HepG2 (cell line): ENCODE measurements at regions not wholly inside any gene's neighbourhood (a gene's known extent, or its start where the extent isn't known, plus 50 kb on each side); places are given as distances from the start of the nearest gene placed in this dataset.

Source experiments
- ATAC-seq: fragments of 200-7000 bp; cut with Tn5 transposase; 3 replicates; pipeline ENCODE4 v1.9.1; 2020; ENCODE audit warnings: mild to moderate bottlenecking, moderate library complexity
- BruUV-seq: library from RNA; stranded (reverse); fragments of 400-500 nt; replicated peaks from 2 replicates; lab custom pipeline; 2021; lab: Mats Ljungman, UMichigan
- CTCF ChIA-PET: fragments of 300-600 bp; formaldehyde crosslinking; extraction: SDS; loops from one replicate; lab custom pipeline; 2021; ENCODE audit warnings: low total read pairs, inconsistent platforms, low intra/inter-chr PET ratio; lab: Yijun Ruan, JAX
- POLR2A ChIA-PET: fragments of 350-600 bp; sonication (Branson Sonifier 250); formaldehyde crosslinking; loops from one replicate; lab custom pipeline; 2020; ENCODE audit warnings: antibody characterized with exemption, inconsistent platforms; lab: Yijun Ruan, JAX
- DNase-seq: peaks from one replicate; pipeline ENCODE4 v3.0.0-alpha.2; 2015; ENCODE audit warnings: low spot score
- FAIRE-seq: peaks from 3 replicates; lab custom pipeline; 2011; peaks lifted over from hg19 to GRCh38; lab: Jason Lieb, UNC
- H2AFZ ChIP-seq: one replicate; pipeline ENCODE4 v1.6.1; 2011; ENCODE audit warnings: low read length, inconsistent platforms
- H3K27ac ChIP-seq: fragments of 300-600 bp; 3 replicates; pipeline ENCODE4 v1.8.0; 2011; ENCODE audit warnings: mixed run types, mild to moderate bottlenecking, mixed read lengths, low read length, inconsistent platforms; ENCODE audit not compliant: insufficient read depth; ENCODE audit errors: extremely low read length
- H3K27me3 ChIP-seq, 2 experiments: fragments of 200-600 bp in 1 of 2; 2 replicates in 1 of 2; 3 replicates in 1 of 2; pipeline versions ENCODE4 v1.6.0 to v1.8.0; 2011; ENCODE audit warnings: low read length in 2 of 2, mild to moderate bottlenecking in 2 of 2, moderate library complexity in 2 of 2, inconsistent platforms in 1 of 2; ENCODE audit not compliant: insufficient read depth in 2 of 2, control insufficient read depth in 1 of 2
- H3K36me3 ChIP-seq, 2 experiments: fragments of 200-600 bp in 1 of 2; replicated peaks in 1 of 2; 2 replicates in 1 of 2; 3 replicates in 1 of 2; pipeline versions ENCODE4 v1.5.1 to v1.8.0; 2011; ENCODE audit warnings: low read length in 2 of 2, inconsistent platforms in 1 of 2; ENCODE audit not compliant: insufficient read depth in 2 of 2, control insufficient read depth in 1 of 2
- H3K4me1 ChIP-seq: 2 replicates; pipeline ENCODE4 v1.5.1; 2012; ENCODE audit warnings: low read length, inconsistent platforms; ENCODE audit not compliant: insufficient read depth
- H3K4me2 ChIP-seq: 2 replicates; pipeline ENCODE4 v1.6.0; 2011; ENCODE audit warnings: low read depth, low read length, inconsistent platforms
- H3K4me3 ChIP-seq, 3 experiments: fragments of 200-600 bp in 1 of 3; sonication (generic), shearing (Covaris generic) in 1 of 3; replicated peaks in 1 of 3; 2 replicates each; pipeline ENCODE4 v1.5.1; 2011 to 2016; ENCODE audit warnings: low read length in 3 of 3, inconsistent platforms in 2 of 3, low read depth in 2 of 3, mild to moderate bottlenecking in 2 of 3, control low read depth in 1 of 3, mixed read lengths in 1 of 3; ENCODE audit not compliant: insufficient read depth in 1 of 3
- H3K79me2 ChIP-seq: one replicate; pipeline ENCODE4 v1.6.1; 2011; ENCODE audit warnings: low read length, inconsistent platforms; ENCODE audit not compliant: insufficient read depth
- H3K9ac ChIP-seq: 2 replicates; pipeline ENCODE4 v1.6.0; 2011; ENCODE audit warnings: mild to moderate bottlenecking, low read depth, low read length, inconsistent platforms; ENCODE audit not compliant: insufficient read depth
- H3K9me3 ChIP-seq: 2 replicates; pipeline ENCODE4 v1.5.1; 2012; ENCODE audit warnings: mild to moderate bottlenecking, low read length
- H4K20me1 ChIP-seq: 2 replicates; pipeline ENCODE4 v1.6.0; 2011; ENCODE audit warnings: inconsistent platforms, mild to moderate bottlenecking, low read length, moderate library complexity; ENCODE audit not compliant: insufficient read depth
- FOXO1 ChIP-seq: sonication (generic); formaldehyde crosslinking; IDR thresholded peaks from 2 replicates; pipeline ENCODE4 v1.4.0; 2020; ENCODE audit warnings: missing genetic modification reagents
- KDM2A ChIP-seq: sonication (generic); formaldehyde crosslinking; IDR thresholded peaks from 2 replicates; pipeline ENCODE4 v1.4.0; 2020; ENCODE audit warnings: low read depth, missing genetic modification reagents, borderline replicate concordance
- TARDBP ChIP-seq: sonication (generic); formaldehyde crosslinking; IDR thresholded peaks from 2 replicates; pipeline ENCODE4 v1.8.0; 2022; ENCODE audit warnings: mild to moderate bottlenecking, missing genetic modification reagents
- TMF1 ChIP-seq: sonication (generic); formaldehyde crosslinking; IDR thresholded peaks from 2 replicates; pipeline ENCODE4 v1.8.1; 2022; ENCODE audit warnings: low read depth, missing genetic modification reagents
- WGBS: methylation state at CpG from one replicate; pipeline ENCODE4 v1.1.6; 2017; ENCODE audit warnings: low lambda C conversion rate; 5-methylcytosine and 5-hydroxymethylcytosine counted together
- in situ Hi-C: cut with HindIII; loops from 2 replicates; pipeline ENCODE4 v1.10.0; 2017; ENCODE audit warnings: low pct_unique_long_range_greater_than_20kb; ENCODE audit not compliant: extremely low pct_ligation_motif_present
- intact Hi-C: fragments of 100-400 bp; cut with micrococcal nuclease; formaldehyde crosslinking; loops from one replicate; pipeline ENCODE4 v1.10.0; 2022; ENCODE audit not compliant: unreplicated experiment
- TF ChIP-seq, protein P1 (sequence below): sonication (generic); formaldehyde crosslinking; IDR thresholded peaks from 2 replicates; pipeline ENCODE4 v1.5.1; 2020; ENCODE audit warnings: missing genetic modification reagents, mild to moderate bottlenecking, borderline replicate concordance
- TF ChIP-seq, protein P2 (sequence below): fragments of 450-650 bp; IDR thresholded peaks from 2 replicates; pipeline ENCODE4 v1.6.1; 2016
- TF ChIP-seq, protein P3 (sequence below): sonication (generic); formaldehyde crosslinking; IDR thresholded peaks from 2 replicates; pipeline ENCODE4 v1.8.0; 2022; ENCODE audit warnings: missing genetic modification reagents, mild to moderate bottlenecking, moderate library complexity, borderline replicate concordance

DNA sequence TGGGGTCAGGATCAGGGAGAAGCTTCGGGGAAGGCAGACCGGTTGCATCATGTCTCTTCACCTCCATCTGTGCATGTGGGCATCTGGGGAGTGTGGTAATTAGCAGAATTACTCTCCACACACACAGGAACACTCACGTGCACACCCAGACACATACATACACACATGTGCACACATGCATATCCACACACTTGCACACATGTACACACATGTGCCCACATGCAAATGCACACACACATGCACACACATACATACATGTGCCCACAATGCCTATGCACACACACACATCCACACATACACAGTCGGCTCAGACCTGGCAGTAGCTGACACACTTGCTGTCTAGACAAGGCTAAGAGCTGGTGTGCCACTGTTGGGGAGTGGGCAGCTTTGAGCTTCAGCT, 212.3 kb upstream of the PMEPA1 start:
- BruUV-seq: no TSS peak
- no peak overlapping the region for H3K4me2 ChIP-seq
- POLR2A ChIA-PET: no interaction called here

More for the DNA sequence above, 212.3 kb upstream of the PMEPA1 start:
- in situ Hi-C loops (no loop called here), intact Hi-C loops (no loop called here)
- Histone ChIP-seq H2AFZ (no peak overlapping the region), H3K27ac (no peak overlapping the region), H3K4me1 (no peaks in the 10 kb centered on the region), H3K4me3 (no peak overlapping the region), H3K9ac (no peak overlapping the region), H3K79me2 (no peaks in the 10 kb centered on the region), H3K9me3 (peaks cover 20% of the 10 kb centered on the region), H3K27me3 (peaks cover 3 to 6% of the 10 kb centered on the region in 2 experiments; a peak in 1 of 5 replicates), H3K36me3 (no peaks in the 10 kb centered on the region), H4K20me1 (no peaks in the 10 kb centered on the region)
- DNase-seq (no peak), FAIRE-seq (no peak), ATAC-seq (no peak)
- CTCF ChIA-PET: no interaction called here
- TF ChIP-seq FOXO1 (CRISPR knock-in tag): no peak
- TF ChIP-seq KDM2A (CRISPR knock-in tag): no peak
- TF ChIP-seq, protein P1, sequence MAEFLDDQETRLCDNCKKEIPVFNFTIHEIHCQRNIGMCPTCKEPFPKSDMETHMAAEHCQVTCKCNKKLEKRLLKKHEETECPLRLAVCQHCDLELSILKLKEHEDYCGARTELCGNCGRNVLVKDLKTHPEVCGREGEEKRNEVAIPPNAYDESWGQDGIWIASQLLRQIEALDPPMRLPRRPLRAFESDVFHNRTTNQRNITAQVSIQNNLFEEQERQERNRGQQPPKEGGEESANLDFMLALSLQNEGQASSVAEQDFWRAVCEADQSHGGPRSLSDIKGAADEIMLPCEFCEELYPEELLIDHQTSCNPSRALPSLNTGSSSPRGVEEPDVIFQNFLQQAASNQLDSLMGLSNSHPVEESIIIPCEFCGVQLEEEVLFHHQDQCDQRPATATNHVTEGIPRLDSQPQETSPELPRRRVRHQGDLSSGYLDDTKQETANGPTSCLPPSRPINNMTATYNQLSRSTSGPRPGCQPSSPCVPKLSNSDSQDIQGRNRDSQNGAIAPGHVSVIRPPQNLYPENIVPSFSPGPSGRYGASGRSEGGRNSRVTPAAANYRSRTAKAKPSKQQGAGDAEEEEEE (CRISPR knock-in tag): no peak
- no peak for TF ChIP-seq TMF1 (CRISPR knock-in tag)
- TF ChIP-seq, protein P2, sequence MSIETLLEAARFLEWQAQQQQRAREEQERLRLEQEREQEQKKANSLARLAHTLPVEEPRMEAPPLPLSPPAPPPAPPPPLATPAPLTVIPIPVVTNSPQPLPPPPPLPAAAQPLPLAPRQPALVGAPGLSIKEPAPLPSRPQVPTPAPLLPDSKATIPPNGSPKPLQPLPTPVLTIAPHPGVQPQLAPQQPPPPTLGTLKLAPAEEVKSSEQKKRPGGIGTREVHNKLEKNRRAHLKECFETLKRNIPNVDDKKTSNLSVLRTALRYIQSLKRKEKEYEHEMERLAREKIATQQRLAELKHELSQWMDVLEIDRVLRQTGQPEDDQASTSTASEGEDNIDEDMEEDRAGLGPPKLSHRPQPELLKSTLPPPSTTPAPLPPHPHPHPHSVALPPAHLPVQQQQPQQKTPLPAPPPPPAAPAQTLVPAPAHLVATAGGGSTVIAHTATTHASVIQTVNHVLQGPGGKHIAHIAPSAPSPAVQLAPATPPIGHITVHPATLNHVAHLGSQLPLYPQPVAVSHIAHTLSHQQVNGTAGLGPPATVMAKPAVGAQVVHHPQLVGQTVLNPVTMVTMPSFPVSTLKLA: peak; percentile 99
- no peak for TF ChIP-seq TARDBP
- TF ChIP-seq, protein P3, sequence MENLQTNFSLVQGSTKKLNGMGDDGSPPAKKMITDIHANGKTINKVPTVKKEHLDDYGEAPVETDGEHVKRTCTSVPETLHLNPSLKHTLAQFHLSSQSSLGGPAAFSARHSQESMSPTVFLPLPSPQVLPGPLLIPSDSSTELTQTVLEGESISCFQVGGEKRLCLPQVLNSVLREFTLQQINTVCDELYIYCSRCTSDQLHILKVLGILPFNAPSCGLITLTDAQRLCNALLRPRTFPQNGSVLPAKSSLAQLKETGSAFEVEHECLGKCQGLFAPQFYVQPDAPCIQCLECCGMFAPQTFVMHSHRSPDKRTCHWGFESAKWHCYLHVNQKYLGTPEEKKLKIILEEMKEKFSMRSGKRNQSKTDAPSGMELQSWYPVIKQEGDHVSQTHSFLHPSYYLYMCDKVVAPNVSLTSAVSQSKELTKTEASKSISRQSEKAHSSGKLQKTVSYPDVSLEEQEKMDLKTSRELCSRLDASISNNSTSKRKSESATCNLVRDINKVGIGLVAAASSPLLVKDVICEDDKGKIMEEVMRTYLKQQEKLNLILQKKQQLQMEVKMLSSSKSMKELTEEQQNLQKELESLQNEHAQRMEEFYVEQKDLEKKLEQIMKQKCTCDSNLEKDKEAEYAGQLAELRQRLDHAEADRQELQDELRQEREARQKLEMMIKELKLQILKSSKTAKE (CRISPR knock-in tag): 0 out of 2 replicates have a peak, but pooled peaks have one; percentile 17
- WGBS: 14% methylated on average over 4 of the region's 4 CpGs
